HG02870 (cell line): ENCODE measurements at regions not wholly inside any gene's neighbourhood (a gene's known extent, or its start where the extent isn't known, plus 50 kb on each side); places are given as distances from the start of the nearest gene placed in this dataset.

ENCODE experiments used
- ATAC-seq: cut with Tn5 transposase; IDR thresholded peaks from one replicate; pipeline ENCODE4 v1.9.1; 2021; ENCODE audit warnings: mild to moderate bottlenecking, moderate library complexity; ENCODE audit not compliant: unreplicated experiment

GRCh38 chr6:103236923-103237322 lies 1622.8 kb downstream of the HACE1 start:
- no peak for ATAC-seq

- ATAC-seq = no peak
Observed at GRCh38 chr6:103231181-103231580, 1628.5 kb downstream of the HACE1 start.

GRCh38 chr6:103215847-103216246 lies 1643.9 kb downstream of the HACE1 start:
- no peak for ATAC-seq

- ATAC-seq = no peak
Observed at GRCh38 chr6:103210686-103211085, 1649.0 kb downstream of the HACE1 start.

GRCh38 chr6:103198386-103198785 lies 1661.3 kb downstream of the HACE1 start:
- ATAC-seq = no peak

- no peak for ATAC-seq
Observed at GRCh38 chr6:103193413-103193812, 1666.3 kb downstream of the HACE1 start.

GRCh38 chr6:103191391-103192093 lies 1668.2 kb downstream of the HACE1 start:
- ATAC-seq = no peak

GRCh38 chr6:103184776-103185175 lies 1674.9 kb downstream of the HACE1 start:
- ATAC-seq = no peak

GRCh38 chr6:103183831-103184411 lies 1675.8 kb downstream of the HACE1 start:
- no peak for ATAC-seq

- ATAC-seq = no peak
Observed at GRCh38 chr6:103178193-103178592, 1681.5 kb downstream of the HACE1 start.

GRCh38 chr6:103177791-103178190 lies 1681.9 kb downstream of the HACE1 start:
- no peak for ATAC-seq

GRCh38 chr6:103175056-103175455 lies 1684.7 kb downstream of the HACE1 start:
- ATAC-seq = no peak

- ATAC-seq = no peak
Observed at GRCh38 chr6:103167345-103168071, 1692.2 kb downstream of the HACE1 start.

- ATAC-seq = no peak
Observed at GRCh38 chr6:103154779-103155572, 1704.7 kb downstream of the HACE1 start.

- no peak for ATAC-seq
Observed at GRCh38 chr6:103153016-103153415, 1706.7 kb downstream of the HACE1 start.

- ATAC-seq = no peak
Observed at GRCh38 chr6:103142902-103143301, 1716.8 kb downstream of the HACE1 start.

- ATAC-seq = no peak
Observed at GRCh38 chr6:103140308-103141027, 1719.3 kb downstream of the HACE1 start.

- no peak for ATAC-seq
Observed at GRCh38 chr6:103139377-103139776, 1720.3 kb downstream of the HACE1 start.

GRCh38 chr6:103124471-103124870 lies 1731.0 kb downstream of the GRIK2 start:
- no peak for ATAC-seq

- peak; percentile 80 for ATAC-seq
Observed at GRCh38 chr6:103122766-103123601, 1729.5 kb downstream of the GRIK2 start.
